HEK293 (cell line): ENCODE measurements at regions not wholly inside any gene's neighbourhood (a gene's known extent, or its start where the extent isn't known, plus 50 kb on each side); places are given as distances from the start of the nearest gene placed in this dataset.

Experiments
- BCL11B ChIP-seq: fragments of 450-650 bp; formaldehyde crosslinking; IDR thresholded peaks from 2 replicates; pipeline ENCODE4 v1.5.1; 2016; ENCODE audit warnings: low read depth, missing biosample characterization, missing genetic modification characterization
- CTCF ChIP-seq: fragments of 450-650 bp; formaldehyde crosslinking; IDR thresholded peaks from 2 replicates; pipeline ENCODE4 v1.5.1; 2016; ENCODE audit warnings: missing biosample characterization, missing genetic modification characterization
- HIC1 ChIP-seq: fragments of 450-650 bp; formaldehyde crosslinking; IDR thresholded peaks from 2 replicates; pipeline ENCODE4 v1.5.1; 2016; ENCODE audit warnings: missing biosample characterization, missing genetic modification characterization
- MYNN ChIP-seq: fragments of 450-650 bp; formaldehyde crosslinking; IDR thresholded peaks from 2 replicates; pipeline ENCODE4 v1.5.1; 2016; ENCODE audit warnings: missing biosample characterization, missing genetic modification characterization, borderline replicate concordance
- PBX3 ChIP-seq: sonication (generic); formaldehyde crosslinking; IDR thresholded peaks from 2 replicates; pipeline ENCODE4 v1.8.1; 2022; ENCODE audit warnings: mild to moderate bottlenecking, moderate library complexity, missing genetic modification reagents
- ZFP3 ChIP-seq: fragments of 450-650 bp; formaldehyde crosslinking; IDR thresholded peaks from 2 replicates; pipeline ENCODE4 v1.5.1; 2016; ENCODE audit warnings: low read depth, missing biosample characterization, missing genetic modification characterization
- ZFP41 ChIP-seq: fragments of 450-650 bp; formaldehyde crosslinking; IDR thresholded peaks from 2 replicates; pipeline ENCODE4 v1.5.1; 2016; ENCODE audit warnings: missing biosample characterization, missing genetic modification characterization, borderline replicate concordance
- ZNF10 ChIP-seq: fragments of 450-650 bp; formaldehyde crosslinking; IDR thresholded peaks from 2 replicates; pipeline ENCODE4 v1.5.1; 2017; ENCODE audit warnings: missing biosample characterization, missing genetic modification characterization
- ZNF2 ChIP-seq: fragments of 450-650 bp; formaldehyde crosslinking; IDR thresholded peaks from 2 replicates; pipeline ENCODE4 v1.5.1; 2016; ENCODE audit warnings: missing biosample characterization, missing genetic modification characterization
- ZNF292 ChIP-seq: fragments of 450-650 bp; formaldehyde crosslinking; IDR thresholded peaks from 2 replicates; pipeline ENCODE4 v1.5.1; 2016; ENCODE audit warnings: low read depth, missing biosample characterization, missing genetic modification characterization, borderline replicate concordance
- ZNF449 ChIP-seq: fragments of 450-650 bp; formaldehyde crosslinking; IDR thresholded peaks from 2 replicates; pipeline ENCODE4 v1.5.1; 2017; ENCODE audit warnings: missing biosample characterization, mild to moderate bottlenecking, missing genetic modification characterization, moderate library complexity
- ZNF521 ChIP-seq: fragments of 450-650 bp; formaldehyde crosslinking; IDR thresholded peaks from 2 replicates; pipeline ENCODE4 v1.5.1; 2017; ENCODE audit warnings: missing biosample characterization, mild to moderate bottlenecking, missing genetic modification characterization
- ZSCAN5A ChIP-seq: fragments of 450-650 bp; formaldehyde crosslinking; IDR thresholded peaks from 2 replicates; pipeline ENCODE4 v1.5.1; 2016; ENCODE audit warnings: missing biosample characterization, missing genetic modification characterization

- TF ChIP-seq ZNF10 (tag by site-specific recombination) (no peak), ZSCAN5A (no peak), CTCF (no peak), ZFP41 (tag by site-specific recombination) (no peak), BCL11B (tag by site-specific recombination) (no peak), MYNN (tag by site-specific recombination) (no peak), ZFP3 (no peak), ZNF521 (no peak), HIC1 (no peak), PBX3 (no peak), ZNF449 (tag by site-specific recombination) (no peak), ZNF2 (tag by site-specific recombination) (no peak), ZNF292 (tag by site-specific recombination) (no peak)
These were observed 499.0 kb upstream of the SEMA3D start for GRCh38 chr7:85685901-85686300.
